ENCODE measurements at regions not wholly inside any gene's neighbourhood (a gene's known extent, or its start where the extent isn't known, plus 50 kb on each side); places are given as distances from the start of the nearest gene placed in this dataset.

DNA sequence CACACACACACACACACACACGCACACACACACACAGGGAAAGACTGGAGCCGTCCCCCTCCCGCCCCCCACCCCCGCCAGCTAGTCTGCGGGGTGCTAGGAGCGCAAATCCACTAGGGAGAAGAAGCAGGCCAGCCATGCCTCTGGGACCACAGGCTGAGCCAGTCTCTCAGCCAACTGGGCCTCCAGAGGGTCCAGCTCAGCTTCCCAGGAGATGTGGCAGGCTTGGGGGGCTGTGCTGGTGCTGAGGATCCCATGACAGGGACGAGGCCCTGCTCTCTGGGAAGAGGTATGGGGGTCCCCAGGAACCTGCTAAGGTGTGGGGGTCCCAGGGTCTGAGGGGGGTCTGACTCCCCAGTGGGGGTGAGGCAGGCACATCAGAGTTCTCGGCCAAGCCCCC, 133.5 kb downstream of the NCOR2 start:
- peaks cover 7 to 44% (median 29%) of the 10 kb centered on the region in 3 experiments; a peak in 6 of 7 replicates for H3K36me3 Mint-ChIP-seq (ENCODE audit: insufficient read depth in 1 of 3, low read depth in 3 of 3)
- Histone ChIP-seq H2BK15ac (ENCODE audit: low read depth, low read length) (no peak overlapping the region), H2BK12ac (ENCODE audit: insufficient read length, low read depth, low read length) (no peak overlapping the region), H3K4ac (ENCODE audit: low read depth, low read length) (no peak overlapping the region), H3K4me1 (ENCODE audit: insufficient read depth, low read length) (0 out of 2 replicates have a peak, but pooled peaks cover 7% of the 10 kb centered on the region), H3K23me2 (ENCODE audit: insufficient read length, low read depth, low read length, poor library complexity, severe bottlenecking) (no peaks in the 10 kb centered on the region), H3K9me3 (ENCODE audit: control insufficient read depth, low read depth, low read length) (no peaks in the 10 kb centered on the region), H2BK20ac (ENCODE audit: low read depth, low read length, poor library complexity, severe bottlenecking) (no peak overlapping the region), H2AK5ac (ENCODE audit: insufficient read length, low read length) (no peak overlapping the region), H4K91ac (ENCODE audit: insufficient read length, low read depth, low read length) (no peak overlapping the region), H3K18ac (ENCODE audit: insufficient read length, low read depth, low read length) (no peak overlapping the region), H3K79me1 (ENCODE audit: insufficient read depth, low read depth, low read length, poor library complexity, severe bottlenecking) (no peaks in the 10 kb centered on the region), H2AFZ (ENCODE audit: low read length) (no peak overlapping the region), H3K79me2 (ENCODE audit: insufficient read depth, low read length) (no peaks in the 10 kb centered on the region), H3K56ac (ENCODE audit: insufficient read length, low read depth, low read length) (no peak overlapping the region), H4K20me1 (ENCODE audit: control insufficient read depth, insufficient read depth, insufficient read length) (peaks cover 4% of the 10 kb centered on the region), H4K8ac (replicated peaks; ENCODE audit: insufficient read length, low read depth, low read length) (no peak overlapping the region), H3K14ac (ENCODE audit: insufficient read depth, low read length) (no peak overlapping the region), H3K9ac (ENCODE audit: extremely low read depth, insufficient read length, low read length) (no peak overlapping the region), H2BK5ac (ENCODE audit: insufficient read length, low read length) (no peak overlapping the region), H4K5ac (ENCODE audit: insufficient read length, low read depth, low read length) (no peak overlapping the region), H3K23ac (ENCODE audit: insufficient read length, low read depth, low read length) (no peak overlapping the region), H3K4me2 (ENCODE audit: insufficient read depth, insufficient read length, low read length) (no peak overlapping the region), H2BK120ac (ENCODE audit: low read depth, low read length, poor library complexity, severe bottlenecking) (no peak overlapping the region), H3K27ac (ENCODE audit: insufficient read length, low read depth, low read length) (no peak overlapping the region), H3T11ph (ENCODE audit: low read length) (no peak overlapping the region), H3K27me3 (ENCODE audit: insufficient read depth, low read length) (no peaks in the 10 kb centered on the region)
- TF ChIP-seq, protein P1, sequence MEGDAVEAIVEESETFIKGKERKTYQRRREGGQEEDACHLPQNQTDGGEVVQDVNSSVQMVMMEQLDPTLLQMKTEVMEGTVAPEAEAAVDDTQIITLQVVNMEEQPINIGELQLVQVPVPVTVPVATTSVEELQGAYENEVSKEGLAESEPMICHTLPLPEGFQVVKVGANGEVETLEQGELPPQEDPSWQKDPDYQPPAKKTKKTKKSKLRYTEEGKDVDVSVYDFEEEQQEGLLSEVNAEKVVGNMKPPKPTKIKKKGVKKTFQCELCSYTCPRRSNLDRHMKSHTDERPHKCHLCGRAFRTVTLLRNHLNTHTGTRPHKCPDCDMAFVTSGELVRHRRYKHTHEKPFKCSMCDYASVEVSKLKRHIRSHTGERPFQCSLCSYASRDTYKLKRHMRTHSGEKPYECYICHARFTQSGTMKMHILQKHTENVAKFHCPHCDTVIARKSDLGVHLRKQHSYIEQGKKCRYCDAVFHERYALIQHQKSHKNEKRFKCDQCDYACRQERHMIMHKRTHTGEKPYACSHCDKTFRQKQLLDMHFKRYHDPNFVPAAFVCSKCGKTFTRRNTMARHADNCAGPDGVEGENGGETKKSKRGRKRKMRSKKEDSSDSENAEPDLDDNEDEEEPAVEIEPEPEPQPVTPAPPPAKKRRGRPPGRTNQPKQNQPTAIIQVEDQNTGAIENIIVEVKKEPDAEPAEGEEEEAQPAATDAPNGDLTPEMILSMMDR (conservative IDR thresholded peaks at IDR 0.05): no peak
- DNase-seq: no peak
- no peak overlapping the region; a peak in 3 of 5 replicates for H3K4me3 Mint-ChIP-seq
- no CpG with 5 or more reads among the region's 8 CpGs for WGBS (ENCODE audit: extremely low coverage, insufficient read length, low lambda C conversion rate)
- peaks cover 28 to 33% of the 10 kb centered on the region in 2 experiments for H3K4me1 Mint-ChIP-seq
- H3K27ac Mint-ChIP-seq: peak overlapping the region in 2 of 3 experiments; percentile 34 to 79; a peak in 2 of 7 replicates
- H3K9me3 Mint-ChIP-seq: no peaks in the 10 kb centered on the region
- H3K27me3 Mint-ChIP-seq (ENCODE audit: low read depth): peaks cover 1% of the 10 kb centered on the region

Data from H9 (cell line).